H1 (cell line): ENCODE measurements at regions not wholly inside any gene's neighbourhood (a gene's known extent, or its start where the extent isn't known, plus 50 kb on each side); places are given as distances from the start of the nearest gene placed in this dataset.

Experiments
- CTCF ChIA-PET: fragments of 300-600 bp; sonication (Branson Sonifier 250); formaldehyde crosslinking; loops from one replicate; lab custom pipeline; 2021; ENCODE audit not compliant: partially characterized antibody; lab: Charles Lee
- POLR2A ChIA-PET: fragments of 300-600 bp; sonication (Branson Sonifier 250); formaldehyde crosslinking; loops from one replicate; lab custom pipeline; 2021; ENCODE audit warnings: inconsistent platforms; ENCODE audit not compliant: partially characterized antibody; lab: Charles Lee
- DNase-seq, 2 experiments: peaks; one replicate each; pipeline versions ENCODE4 v3.0.0 to v3.0.0-alpha.2; 2010 to 2022; ENCODE audit warnings: low spot score in 2 of 2, low read depth in 1 of 2, mixed read lengths in 1 of 2
- FAIRE-seq: peaks from 2 replicates; lab custom pipeline; 2011; peaks lifted over from hg19 to GRCh38; lab: Jason Lieb, UNC
- H2AFZ ChIP-seq: 2 replicates; pipeline ENCODE4 v1.8.1; 2012; ENCODE audit warnings: low read length, inconsistent platforms
- H2AK5ac ChIP-seq: 2 replicates; pipeline ENCODE4 v1.6.1; 2013; ENCODE audit warnings: low read depth, low read length
- H2BK120ac ChIP-seq: replicated peaks from 2 replicates; pipeline ENCODE3; 2013; ENCODE audit warnings: low read depth, low read length, inconsistent platforms
- H2BK12ac ChIP-seq: 2 replicates; pipeline ENCODE4 v1.6.1; 2013; ENCODE audit warnings: low read depth, low read length
- H2BK15ac ChIP-seq: 2 replicates; pipeline ENCODE4 v1.6.1; 2013; ENCODE audit warnings: low read length
- H2BK20ac ChIP-seq: 2 replicates; pipeline ENCODE4 v1.6.1; 2013; ENCODE audit warnings: low read length
- H2BK5ac ChIP-seq: 2 replicates; pipeline ENCODE4 v1.6.1; 2013; ENCODE audit warnings: low read depth, low read length
- H3K14ac ChIP-seq: 2 replicates; pipeline ENCODE4 v1.6.1; 2013; ENCODE audit warnings: inconsistent platforms; ENCODE audit not compliant: insufficient read length
- H3K18ac ChIP-seq: 2 replicates; pipeline ENCODE4 v1.6.1; 2013; ENCODE audit warnings: low read length; ENCODE audit errors: extremely low read depth
- H3K23ac ChIP-seq: 2 replicates; pipeline ENCODE4 v1.6.1; 2013; ENCODE audit warnings: inconsistent platforms; ENCODE audit not compliant: insufficient read length
- H3K23me2 ChIP-seq: 2 replicates; pipeline ENCODE4 v1.6.1; 2013; ENCODE audit warnings: low read depth, low read length
- H3K27ac ChIP-seq: 2 replicates; pipeline ENCODE4 v1.6.1; 2011; ENCODE audit warnings: low read depth, low read length, inconsistent platforms
- H3K27me3 ChIP-seq, 4 experiments: replicated peaks in 1 of 4; 1 replicate in 1 of 4; 2 replicates in 3 of 4; pipeline versions ENCODE4 v1.6.1 to v1.8.1; 2011 to 2013; ENCODE audit warnings: low read length in 3 of 4, mild to moderate bottlenecking in 3 of 4, inconsistent platforms in 2 of 4, mixed read lengths in 2 of 4, moderate library complexity in 1 of 4; ENCODE audit not compliant: control insufficient read depth in 3 of 4, insufficient read depth in 3 of 4; ENCODE audit errors: extremely low read depth in 1 of 4
- H3K36me3 ChIP-seq, 4 experiments: 2 replicates each; pipeline versions ENCODE4 v1.6.1 to v1.8.1; 2011 to 2013; ENCODE audit warnings: mild to moderate bottlenecking in 4 of 4, low read length in 3 of 4, moderate library complexity in 2 of 4, control low read depth in 1 of 4, inconsistent platforms in 1 of 4; ENCODE audit not compliant: insufficient read depth in 4 of 4, control insufficient read depth in 2 of 4
- H3K4ac ChIP-seq: replicated peaks from 2 replicates; pipeline ENCODE3; 2013; ENCODE audit warnings: low read length, low read depth, mixed read lengths, inconsistent platforms; ENCODE audit not compliant: insufficient read length
- H3K4me1 ChIP-seq, 4 experiments: replicated peaks in 1 of 4; 1 replicate in 1 of 4; 2 replicates in 3 of 4; pipeline versions ENCODE4 v1.6.1 to v1.8.1; 2011 to 2013; ENCODE audit warnings: low read length in 3 of 4, inconsistent platforms in 2 of 4, mixed read lengths in 1 of 4; ENCODE audit not compliant: insufficient read depth in 4 of 4, control insufficient read depth in 3 of 4
- H3K4me2 ChIP-seq, 2 experiments: 2 replicates each; pipeline versions ENCODE4 v1.6.1 to v1.8.1; 2011 to 2013; ENCODE audit warnings: low read depth in 2 of 2, low read length in 2 of 2, control low read depth in 1 of 2, inconsistent platforms in 1 of 2, mild to moderate bottlenecking in 1 of 2; ENCODE audit not compliant: insufficient read depth in 1 of 2
- H3K4me3 ChIP-seq, 4 experiments: fragments of 200-600, 300-600 bp in 1 of 4; sonication (generic), shearing (Covaris generic), sonication (Bioruptor Twin) in 1 of 4; 2 replicates each; pipeline versions ENCODE4 v1.5.1 to v1.8.1; 2011 to 2016; ENCODE audit warnings: low read length in 4 of 4, low read depth in 3 of 4, control low read depth in 2 of 4, inconsistent platforms in 2 of 4, mild to moderate bottlenecking in 2 of 4, mixed read lengths in 1 of 4, moderate library complexity in 1 of 4; ENCODE audit not compliant: insufficient read depth in 2 of 4; ENCODE audit errors: extremely low read depth in 1 of 4
- H3K56ac ChIP-seq: replicated peaks from 2 replicates; pipeline ENCODE3; 2013; ENCODE audit warnings: low read depth, mild to moderate bottlenecking, mixed read lengths, low read length, inconsistent platforms; ENCODE audit not compliant: insufficient read length
- H3K79me1 ChIP-seq: 2 replicates; pipeline ENCODE4 v1.6.1; 2013; ENCODE audit warnings: low read depth, low read length, control low read depth
- H3K79me2 ChIP-seq, 2 experiments: 2 replicates each; pipeline versions ENCODE4 v1.6.1 to v1.8.1; 2012 to 2013; ENCODE audit warnings: low read length in 2 of 2, mild to moderate bottlenecking in 2 of 2, inconsistent platforms in 1 of 2; ENCODE audit not compliant: insufficient read depth in 2 of 2, control insufficient read depth in 1 of 2
- H3K9ac ChIP-seq, 4 experiments: replicated peaks in 1 of 4; 1 replicate in 1 of 4; 2 replicates in 3 of 4; pipeline versions ENCODE4 v1.6.1 to v1.8.1; 2011 to 2013; ENCODE audit warnings: low read depth in 3 of 4, low read length in 3 of 4, control low read depth in 2 of 4, mild to moderate bottlenecking in 2 of 4, moderate library complexity in 2 of 4, inconsistent platforms in 1 of 4; ENCODE audit errors: extremely low read depth in 1 of 4
- H3K9me3 ChIP-seq, 2 experiments: 2 replicates each; pipeline versions ENCODE4 v1.6.1 to v1.8.1; 2012 to 2013; ENCODE audit warnings: mild to moderate bottlenecking in 2 of 2, moderate library complexity in 2 of 2, control low read depth in 1 of 2, inconsistent platforms in 1 of 2, low read depth in 1 of 2, low read length in 1 of 2, mixed read lengths in 1 of 2; ENCODE audit not compliant: insufficient read depth in 2 of 2
- H4K20me1 ChIP-seq, 2 experiments: replicated peaks in 1 of 2; 2 replicates each; pipeline versions ENCODE3 to v1.8.1; 2011 to 2013; ENCODE audit warnings: inconsistent platforms in 2 of 2, low read length in 2 of 2, mild to moderate bottlenecking in 1 of 2; ENCODE audit not compliant: insufficient read depth in 2 of 2, control insufficient read depth in 1 of 2
- H4K5ac ChIP-seq: 2 replicates; pipeline ENCODE4 v1.6.1; 2013; ENCODE audit warnings: low read length, low read depth, mixed read lengths, inconsistent platforms; ENCODE audit not compliant: insufficient read length
- H4K8ac ChIP-seq: 2 replicates; pipeline ENCODE4 v1.8.0; 2013; ENCODE audit warnings: mild to moderate bottlenecking, moderate library complexity, low read length, inconsistent platforms; ENCODE audit not compliant: insufficient read depth; ENCODE audit errors: extremely low read depth
- H4K91ac ChIP-seq: replicated peaks from 2 replicates; pipeline ENCODE3; 2013; ENCODE audit warnings: low read length, mixed read lengths, inconsistent platforms; ENCODE audit not compliant: insufficient read length
- GABPA ChIP-seq: IDR thresholded peaks from 2 replicates; pipeline ENCODE4 v1.6.1; 2011; ENCODE audit warnings: mild to moderate bottlenecking, low read length, moderate library complexity, borderline replicate concordance; ENCODE audit not compliant: insufficient read depth
- GTF2F1 ChIP-seq: IDR thresholded peaks from 2 replicates; pipeline ENCODE4 v1.6.1; 2012; ENCODE audit warnings: low read depth, low read length, improper control_type of control experiment, borderline replicate concordance
- HDAC2 ChIP-seq, 2 experiments: fragments of 300-600 bp in 1 of 2; sonication (generic) in 1 of 2; IDR thresholded peaks; 2 replicates each; pipeline ENCODE4 v1.6.1; 2011 to 2012; ENCODE audit warnings: low read depth in 2 of 2, low read length in 2 of 2, mild to moderate bottlenecking in 2 of 2, moderate library complexity in 2 of 2, borderline replicate concordance in 1 of 2, inconsistent platforms in 1 of 2
- MAFK ChIP-seq: IDR thresholded peaks from 2 replicates; pipeline ENCODE4 v1.6.1; 2012; ENCODE audit warnings: low read depth, mild to moderate bottlenecking, improper control_type of control experiment, low read length
- POU5F1 ChIP-seq: IDR thresholded peaks from 2 replicates; pipeline ENCODE4 v1.6.1; 2011; ENCODE audit warnings: low read depth, mild to moderate bottlenecking, low read length, moderate library complexity
- RFX5 ChIP-seq: IDR thresholded peaks from 2 replicates; pipeline ENCODE4 v1.6.1; 2011; ENCODE audit warnings: low read depth, low read length, improper control_type of control experiment, borderline replicate concordance
- RXRA ChIP-seq: IDR thresholded peaks from 2 replicates; pipeline ENCODE4 v1.6.1; 2011; ENCODE audit warnings: low read depth, mild to moderate bottlenecking, low read length, moderate library complexity; ENCODE audit not compliant: insufficient read depth
- SRF ChIP-seq: IDR thresholded peaks from 2 replicates; pipeline ENCODE4 v1.6.1; 2011; ENCODE audit warnings: mild to moderate bottlenecking, low read depth, low read length, moderate library complexity
- TAF7 ChIP-seq: optimal IDR thresholded peaks from 2 replicates; pipeline ENCODE3; 2011; ENCODE audit warnings: low read depth, mild to moderate bottlenecking, inconsistent platforms, low read length, moderate library complexity, borderline replicate concordance
- TBP ChIP-seq: IDR thresholded peaks from 2 replicates; pipeline ENCODE4 v1.6.1; 2011; ENCODE audit warnings: low read depth, low read length, improper control_type of control experiment
- USF2 ChIP-seq: IDR thresholded peaks from 2 replicates; pipeline ENCODE4 v1.6.1; 2011; ENCODE audit warnings: low read length, improper control_type of control experiment
- WGBS, 2 experiments: shearing (Covaris generic) in 1 of 2; methylation state at CpG; one replicate each; pipeline versions ENCODE4 v1.1.6 to v1.1.7; 2013 to 2015; ENCODE audit warnings: low lambda C conversion rate in 2 of 2, mixed read lengths in 2 of 2, inconsistent platforms in 1 of 2, low coverage in 1 of 2, missing lambda C conversion rate in 1 of 2; ENCODE audit not compliant: insufficient replicate concordance in 2 of 2, insufficient coverage in 1 of 2, insufficient read length in 1 of 2; ENCODE audit errors: extremely low coverage in 1 of 2, missing lambda C conversion rate in 1 of 2; 5-methylcytosine and 5-hydroxymethylcytosine counted together
- TF ChIP-seq, protein P1 (sequence below): IDR thresholded peaks from 2 replicates; pipeline ENCODE4 v1.6.1; 2011; ENCODE audit warnings: low read depth, mild to moderate bottlenecking, low read length; ENCODE audit not compliant: insufficient read depth

DNA sequence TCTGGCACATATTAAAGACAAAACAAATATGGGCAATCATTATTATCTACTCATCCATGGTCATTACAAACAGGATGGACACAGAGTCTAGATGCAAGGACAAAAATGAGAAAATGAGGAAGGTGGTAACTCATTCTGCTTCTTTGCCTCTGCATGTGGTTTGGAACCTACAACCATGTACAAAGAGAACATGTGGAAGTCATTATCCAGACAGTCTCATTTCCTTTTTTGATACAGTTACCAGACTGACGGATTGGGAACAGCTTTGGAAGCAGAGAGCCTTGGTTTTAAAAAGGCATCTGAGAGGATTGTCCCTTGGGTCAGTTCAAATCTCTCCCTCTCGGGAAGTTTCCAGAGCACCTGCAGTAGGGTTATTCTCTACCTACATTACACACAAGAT is 433.4 kb upstream of the TNC start:
- no peak overlapping the region for H2BK5ac ChIP-seq
- no peak overlapping the region for H3K4ac ChIP-seq
- CTCF ChIA-PET: interaction anchor here (0.6 kb wide), 1 partner anchor 188 kb away, joined by 3 read pairs; no protein-coding TSS in a partner anchor
- FAIRE-seq (no peak), DNase-seq (no peak)
- H3K4me2 ChIP-seq: no peak overlapping the region
- H4K91ac ChIP-seq: no peak overlapping the region
- H3K79me2 ChIP-seq: no peaks in the 10 kb centered on the region
- peaks cover 11 to 17% of the 10 kb centered on the region in 2 experiments for H3K9me3 ChIP-seq
- H3K4me1 ChIP-seq: peaks cover 0 to 6% (median 3%) of the 10 kb centered on the region in 4 experiments; a peak in 2 of 7 replicates
- H2BK120ac ChIP-seq: no peak overlapping the region
- H3K27ac ChIP-seq: no peak overlapping the region
- TF ChIP-seq TBP: no peak
- TF ChIP-seq, protein P1, sequence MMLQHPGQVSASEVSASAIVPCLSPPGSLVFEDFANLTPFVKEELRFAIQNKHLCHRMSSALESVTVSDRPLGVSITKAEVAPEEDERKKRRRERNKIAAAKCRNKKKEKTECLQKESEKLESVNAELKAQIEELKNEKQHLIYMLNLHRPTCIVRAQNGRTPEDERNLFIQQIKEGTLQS: no peak
- TF ChIP-seq RXRA: no peak
- TF ChIP-seq SRF: no peak
- no peak for TF ChIP-seq HDAC2 (IDR thresholded peaks at IDR 0.05; ENCODE audit: borderline replicate concordance in 1 of 2, low read depth in 2 of 2, low read length in 2 of 2)
- no peak for TF ChIP-seq GABPA
- no peak for TF ChIP-seq TAF7
- no peak for TF ChIP-seq GTF2F1
- no peak for TF ChIP-seq USF2
- TF ChIP-seq POU5F1: no peak
- no peak for TF ChIP-seq RFX5
- TF ChIP-seq MAFK: no peak
- WGBS, 2 experiments: 50% methylated on average over 2 of the region's 2 CpGs; no CpG with 5 or more reads in 1 of the 2 experiments
- no peak overlapping the region for H3K9ac ChIP-seq
- no peak overlapping the region for H3K4me3 ChIP-seq
- H3K23ac ChIP-seq: no peak overlapping the region
- H2BK12ac ChIP-seq: no peak overlapping the region
- H4K5ac ChIP-seq: no peak overlapping the region
- no peak overlapping the region for H2BK15ac ChIP-seq
- POLR2A ChIA-PET: no interaction called here
- no peak overlapping the region for H3K14ac ChIP-seq
- H2BK20ac ChIP-seq: no peak overlapping the region
- no peaks in the 10 kb centered on the region for H3K23me2 ChIP-seq
- H3K27me3 ChIP-seq: no peaks in the 10 kb centered on the region
- no peak overlapping the region for H2AK5ac ChIP-seq
- no peaks in the 10 kb centered on the region for H3K79me1 ChIP-seq
- no peak overlapping the region for H2AFZ ChIP-seq
- no peak overlapping the region for H3K56ac ChIP-seq
- H4K20me1 ChIP-seq: no peaks in the 10 kb centered on the region
- H3K18ac ChIP-seq: no peak overlapping the region
- H3K36me3 ChIP-seq: peaks cover 0 to 4% (median 0%) of the 10 kb centered on the region in 4 experiments; a peak in 1 of 8 replicates
- H4K8ac ChIP-seq: no peak overlapping the region
